Muscle layer of duodenum (tissue), 2 donors: ENCODE measurements at regions not wholly inside any gene's neighbourhood (a gene's known extent, or its start where the extent isn't known, plus 50 kb on each side); places are given as distances from the start of the nearest gene placed in this dataset.

Experiments
- H3K27ac ChIP-seq: one replicate; pipeline ENCODE4 v1.7.0; 2013; ENCODE audit warnings: mild to moderate bottlenecking, low read length
- H3K27me3 ChIP-seq: one replicate; pipeline ENCODE4 v1.7.0; 2013; ENCODE audit warnings: low read depth, mild to moderate bottlenecking, control low read depth, low read length
- H3K36me3 ChIP-seq, 2 donors: one replicate each; pipeline ENCODE4 v1.7.0; 2013; ENCODE audit warnings: low read length in 2 of 2, control low read depth in 1 of 2, mild to moderate bottlenecking in 1 of 2; ENCODE audit not compliant: insufficient read depth in 2 of 2, control insufficient read depth in 1 of 2
- H3K4me1 ChIP-seq, 2 donors: one replicate each; pipeline ENCODE4 v1.7.0; 2013; ENCODE audit warnings: low read length in 2 of 2, mild to moderate bottlenecking in 2 of 2, control low read depth in 1 of 2, moderate library complexity in 1 of 2; ENCODE audit not compliant: insufficient read depth in 2 of 2, control insufficient read depth in 1 of 2
- H3K4me3 ChIP-seq, 2 donors: one replicate each; pipeline ENCODE4 v1.7.0; 2013; ENCODE audit warnings: low read length in 2 of 2, low read depth in 1 of 2, mild to moderate bottlenecking in 1 of 2
- H3K9me3 ChIP-seq, 2 donors: one replicate each; pipeline ENCODE4 v1.7.0; 2013; ENCODE audit warnings: low read length in 2 of 2, control low read depth in 1 of 2, mild to moderate bottlenecking in 1 of 2; ENCODE audit not compliant: control insufficient read depth in 1 of 2
- donor health status: healthy.

DNA sequence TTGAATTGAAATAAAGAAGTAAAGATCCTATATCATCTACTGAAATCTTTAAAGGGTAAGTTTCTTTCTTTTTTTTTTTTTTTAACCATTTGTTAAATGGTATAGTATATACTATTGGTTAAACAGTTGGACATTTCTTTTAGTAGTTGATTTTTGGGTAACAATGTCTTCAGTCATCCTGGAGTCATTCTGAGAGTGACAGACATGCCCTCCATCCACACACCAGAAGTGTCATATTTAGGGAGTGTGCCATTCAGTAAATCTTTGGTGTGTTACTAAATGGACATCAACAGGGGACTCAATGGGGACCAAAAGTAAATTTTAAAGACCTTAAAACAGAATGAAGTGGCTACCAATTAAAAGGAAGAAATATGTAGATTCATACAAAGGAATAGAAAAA is 50.8 kb upstream of the SLC39A10 start:
- Histone ChIP-seq H3K27me3 (no peaks in the 10 kb centered on the region), H3K36me3 (no peaks in the 10 kb centered on the region), H3K4me3 (no peak overlapping the region), H3K9me3 (no peaks in the 10 kb centered on the region), H3K27ac (no peak overlapping the region), H3K4me1 (no peaks in the 10 kb centered on the region)

DNA sequence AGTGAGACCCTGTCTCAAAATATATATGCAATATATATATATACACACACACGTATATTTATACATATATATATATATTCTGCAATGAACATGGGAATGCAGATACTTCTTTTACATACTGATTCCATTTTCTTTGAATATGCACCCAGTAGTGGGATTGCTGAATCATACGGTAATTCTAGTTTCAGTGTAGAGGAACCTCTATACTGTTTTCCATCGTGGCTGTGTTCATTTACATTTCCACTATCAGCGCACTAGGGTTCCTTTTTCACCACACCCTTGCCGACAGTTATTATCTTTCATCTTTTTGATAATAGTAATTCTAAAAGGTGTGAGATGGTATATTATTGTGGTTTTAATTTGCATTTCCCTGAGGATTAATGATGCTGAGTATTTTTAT is 52.3 kb upstream of the SLC39A10 start:
- no peaks in the 10 kb centered on the region for H3K4me1 ChIP-seq
- H3K27me3 ChIP-seq, result no peaks in the 10 kb centered on the region
- no peaks in the 10 kb centered on the region for H3K36me3 ChIP-seq
- H3K4me3 ChIP-seq, result no peak overlapping the region
- H3K9me3 ChIP-seq, result no peaks in the 10 kb centered on the region
- no peak overlapping the region for H3K27ac ChIP-seq

DNA sequence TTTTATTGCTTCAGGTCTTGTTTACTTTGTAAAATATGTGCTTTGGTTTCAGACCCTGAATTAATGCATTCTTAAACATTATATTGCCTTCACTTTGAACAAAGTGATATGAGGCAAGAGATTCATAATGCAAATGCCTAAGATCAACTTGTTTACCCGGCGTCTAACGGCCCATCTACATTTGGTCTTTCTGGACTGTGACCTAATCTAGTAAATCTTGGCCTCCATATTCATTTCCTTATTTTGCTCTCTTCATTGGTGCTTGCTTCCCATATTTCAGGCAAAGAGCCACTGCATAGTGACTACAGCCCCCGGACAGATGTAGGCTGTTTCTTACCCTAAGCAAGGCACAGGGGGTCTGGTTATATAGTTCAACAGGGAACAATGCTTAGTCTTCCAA is 53.0 kb upstream of the SLC39A10 start:
- Histone ChIP-seq H3K4me1 (no peaks in the 10 kb centered on the region), H3K36me3 (no peaks in the 10 kb centered on the region), H3K27ac (no peak overlapping the region), H3K4me3 (no peak overlapping the region), H3K9me3 (no peaks in the 10 kb centered on the region), H3K27me3 (no peaks in the 10 kb centered on the region)

DNA sequence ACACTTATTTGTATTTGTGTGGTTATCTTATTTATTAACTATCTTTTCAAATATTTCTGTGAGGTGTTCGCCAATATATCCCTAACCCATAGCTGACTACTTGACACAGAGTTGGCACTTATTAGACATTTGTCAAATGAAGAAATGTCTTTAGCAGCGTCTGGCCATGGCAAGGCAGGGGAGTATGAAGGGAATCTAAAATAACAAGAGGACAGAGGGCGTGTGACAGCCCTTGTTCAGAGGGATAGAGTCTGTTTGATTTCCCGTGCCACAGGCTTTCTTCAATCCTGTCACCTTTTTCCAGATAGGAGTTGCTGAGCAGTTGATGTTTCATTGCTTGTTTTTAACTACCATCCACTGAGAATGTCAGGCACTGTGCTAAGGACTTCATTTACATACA is 53.6 kb upstream of the SLC39A10 start:
- H3K27ac ChIP-seq, result no peak overlapping the region
- no peaks in the 10 kb centered on the region for H3K36me3 ChIP-seq
- H3K4me1 ChIP-seq, result no peaks in the 10 kb centered on the region
- no peak overlapping the region for H3K4me3 ChIP-seq
- no peaks in the 10 kb centered on the region for H3K9me3 ChIP-seq
- no peaks in the 10 kb centered on the region for H3K27me3 ChIP-seq

DNA sequence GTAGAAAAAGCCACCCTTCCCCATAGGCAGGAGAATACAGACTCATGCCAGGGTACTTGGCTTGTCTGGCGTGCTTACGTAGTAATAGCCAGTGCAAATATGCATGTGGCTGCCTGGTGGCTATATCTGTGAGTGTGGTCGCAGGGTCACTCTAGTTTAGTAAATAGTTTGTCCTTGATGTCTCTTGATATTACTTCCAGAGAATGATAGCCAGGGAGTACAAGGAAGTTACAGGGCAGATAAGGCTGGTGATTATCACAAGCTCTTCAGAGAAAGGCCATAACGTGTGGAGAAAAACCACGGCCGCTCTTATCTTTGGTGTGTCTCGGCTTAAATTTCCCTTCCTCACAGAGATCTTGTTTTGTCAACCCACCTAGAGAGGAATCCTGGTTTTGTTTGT is 54.3 kb upstream of the SLC39A10 start:
- H3K36me3 ChIP-seq, result no peaks in the 10 kb centered on the region
- no peaks in the 10 kb centered on the region for H3K4me1 ChIP-seq
- H3K27me3 ChIP-seq, result no peaks in the 10 kb centered on the region
- H3K9me3 ChIP-seq, result no peaks in the 10 kb centered on the region
- H3K27ac ChIP-seq, result no peak overlapping the region
- no peak overlapping the region for H3K4me3 ChIP-seq

DNA sequence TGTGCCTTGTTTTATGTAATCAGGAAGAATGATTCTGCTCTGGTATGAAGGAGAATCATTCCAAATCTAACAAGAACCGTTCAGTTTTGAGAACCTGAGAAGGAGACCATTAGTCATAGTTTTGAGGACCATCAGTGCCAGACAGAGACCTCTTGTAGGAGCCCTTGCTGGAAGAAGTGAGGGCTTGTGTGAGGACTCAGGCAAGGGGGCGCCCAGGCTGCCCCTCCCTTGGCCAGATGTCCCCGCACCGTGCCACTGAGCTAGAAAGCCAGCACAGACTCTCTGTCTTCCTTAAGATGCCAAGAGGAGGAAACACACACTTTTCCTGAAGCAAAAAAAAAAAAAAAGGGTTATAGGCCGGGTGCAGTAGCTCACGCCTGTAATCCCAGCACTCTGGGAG is 55.7 kb upstream of the SLC39A10 start:
- no peak overlapping the region for H3K4me3 ChIP-seq
- no peaks in the 10 kb centered on the region for H3K9me3 ChIP-seq
- no peaks in the 10 kb centered on the region for H3K4me1 ChIP-seq
- H3K36me3 ChIP-seq, result no peaks in the 10 kb centered on the region
- no peak overlapping the region for H3K27ac ChIP-seq
- H3K27me3 ChIP-seq, result no peaks in the 10 kb centered on the region

DNA sequence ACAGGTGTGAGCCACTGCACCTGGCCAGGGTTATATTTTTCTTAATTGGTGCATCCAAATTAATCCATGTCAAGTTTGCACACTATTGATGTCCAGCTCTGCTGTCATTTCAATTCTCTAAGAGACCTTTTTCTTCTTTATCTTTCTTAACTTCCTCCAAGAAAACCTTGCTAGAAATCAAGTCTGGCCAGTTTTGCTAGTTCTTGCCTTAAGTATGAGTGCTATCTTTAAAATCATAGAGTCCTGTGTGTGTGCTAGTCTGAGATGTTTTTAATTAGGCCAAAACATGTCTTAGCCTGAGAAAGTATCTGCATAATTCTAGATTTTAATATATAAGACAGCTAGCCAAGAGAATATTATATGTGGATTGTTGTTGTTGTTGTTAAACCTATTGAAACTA is 56.2 kb upstream of the SLC39A10 start:
- Histone ChIP-seq H3K4me1 (no peaks in the 10 kb centered on the region), H3K4me3 (no peak overlapping the region), H3K36me3 (no peaks in the 10 kb centered on the region), H3K9me3 (no peaks in the 10 kb centered on the region), H3K27ac (no peak overlapping the region), H3K27me3 (no peaks in the 10 kb centered on the region)

DNA sequence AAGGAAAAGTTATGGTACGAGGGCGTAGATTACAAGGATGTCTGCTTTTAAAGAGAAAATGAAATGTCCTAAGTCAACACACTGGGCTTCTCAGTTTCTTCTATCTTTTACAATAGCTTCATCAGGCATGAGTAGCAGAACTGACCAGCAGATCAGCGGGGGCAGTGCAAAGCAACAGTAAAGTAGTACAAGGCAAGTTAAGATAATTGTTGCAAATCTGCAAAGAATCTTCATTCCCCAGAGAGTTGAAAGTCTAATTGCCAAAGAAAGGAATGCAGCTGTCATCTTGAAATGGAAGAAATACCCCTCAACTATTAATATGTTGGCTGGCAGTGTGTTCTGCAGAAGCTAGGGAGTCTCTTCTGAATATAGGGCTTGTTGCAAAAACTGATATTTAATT is 60.2 kb upstream of the SLC39A10 start:
- Histone ChIP-seq H3K27ac (no peak overlapping the region), H3K4me1 (no peaks in the 10 kb centered on the region), H3K27me3 (no peaks in the 10 kb centered on the region), H3K4me3 (no peak overlapping the region), H3K9me3 (no peaks in the 10 kb centered on the region), H3K36me3 (no peaks in the 10 kb centered on the region)

DNA sequence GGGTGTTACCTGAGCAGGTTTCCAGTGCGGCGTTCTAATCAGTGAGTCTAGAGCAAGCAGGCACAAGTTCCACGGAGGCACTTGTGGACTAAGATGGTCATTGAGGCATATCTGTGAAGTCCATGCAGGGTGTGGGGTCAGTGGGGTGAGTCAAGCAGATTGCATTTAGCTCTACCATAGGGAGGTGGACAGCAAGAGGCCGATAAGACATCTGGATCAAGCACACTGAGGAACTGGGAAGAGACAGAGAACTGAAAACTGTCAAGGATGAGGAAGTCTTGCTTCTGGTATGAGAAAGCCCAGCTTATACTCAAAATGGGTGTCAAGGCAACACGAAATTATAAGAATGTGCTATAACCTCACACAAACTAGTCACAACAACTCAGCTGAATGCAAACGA is 61.2 kb upstream of the SLC39A10 start:
- Histone ChIP-seq H3K4me1 (no peaks in the 10 kb centered on the region), H3K36me3 (no peaks in the 10 kb centered on the region), H3K4me3 (no peak overlapping the region), H3K27ac (no peak overlapping the region), H3K9me3 (no peaks in the 10 kb centered on the region), H3K27me3 (no peaks in the 10 kb centered on the region)

DNA sequence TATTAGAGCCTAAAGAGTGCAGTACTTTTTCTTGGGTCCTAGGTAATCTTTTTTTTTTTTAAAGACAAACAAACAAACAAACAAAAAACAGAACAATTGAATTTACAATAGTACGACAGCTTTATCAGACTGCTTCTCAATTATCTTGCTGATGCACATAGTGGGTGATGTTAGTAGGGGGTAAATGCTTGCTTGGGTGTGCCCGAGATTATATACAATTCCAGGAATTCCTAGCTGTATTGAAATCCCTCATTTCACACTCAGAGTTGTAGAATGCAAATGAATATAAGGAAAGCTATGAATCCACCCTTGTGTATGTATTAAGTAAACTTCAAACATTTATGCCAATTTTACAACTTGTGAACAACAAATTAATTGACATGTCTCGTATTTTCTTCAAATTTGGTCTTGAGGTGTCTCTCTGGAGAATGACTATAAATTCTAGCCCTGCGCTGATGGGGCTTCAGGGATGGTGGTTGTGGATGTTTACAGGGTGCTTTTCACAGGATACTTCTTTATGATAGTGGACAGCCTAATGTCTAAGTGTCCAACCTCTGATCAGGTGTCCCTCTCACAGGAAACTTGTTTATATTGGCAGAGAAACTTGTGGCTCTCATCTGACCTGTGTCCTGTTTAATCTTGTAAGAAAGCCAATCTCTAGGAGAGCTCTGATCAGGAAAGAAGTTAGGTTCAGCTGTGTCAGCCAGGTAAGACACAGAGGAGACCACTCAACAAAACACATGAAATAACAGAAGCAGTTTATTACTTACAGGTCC is 61.9 kb upstream of the SLC39A10 start:
- no peak overlapping the region for H3K4me3 ChIP-seq
- H3K27ac ChIP-seq, result no peak overlapping the region
- H3K27me3 ChIP-seq, result no peaks in the 10 kb centered on the region
- no peaks in the 10 kb centered on the region for H3K36me3 ChIP-seq
- H3K4me1 ChIP-seq, result no peaks in the 10 kb centered on the region
- no peaks in the 10 kb centered on the region for H3K9me3 ChIP-seq

DNA sequence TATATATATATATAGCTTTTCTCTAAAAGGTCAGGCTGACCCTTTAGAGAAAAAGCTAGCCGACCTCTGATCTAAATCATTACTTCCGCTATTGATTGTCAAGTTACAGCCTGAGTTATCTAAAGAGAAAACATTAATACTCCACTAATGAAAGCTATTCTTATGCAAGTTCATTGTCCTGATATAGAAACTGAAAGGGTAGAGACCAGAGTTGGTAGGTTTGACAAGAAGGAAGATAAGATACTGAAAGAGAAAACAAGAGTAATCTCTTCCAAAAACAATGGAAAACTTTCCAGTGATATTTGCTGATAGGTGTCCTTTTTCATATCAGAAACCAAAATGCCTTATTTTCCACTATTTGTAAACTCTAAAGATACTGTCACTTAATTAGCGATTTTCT is 62.8 kb upstream of the SLC39A10 start:
- H3K27ac ChIP-seq, result no peak overlapping the region
- H3K36me3 ChIP-seq, result no peaks in the 10 kb centered on the region
- no peak overlapping the region for H3K4me3 ChIP-seq
- no peaks in the 10 kb centered on the region for H3K4me1 ChIP-seq
- no peaks in the 10 kb centered on the region for H3K27me3 ChIP-seq
- H3K9me3 ChIP-seq, result no peaks in the 10 kb centered on the region

DNA sequence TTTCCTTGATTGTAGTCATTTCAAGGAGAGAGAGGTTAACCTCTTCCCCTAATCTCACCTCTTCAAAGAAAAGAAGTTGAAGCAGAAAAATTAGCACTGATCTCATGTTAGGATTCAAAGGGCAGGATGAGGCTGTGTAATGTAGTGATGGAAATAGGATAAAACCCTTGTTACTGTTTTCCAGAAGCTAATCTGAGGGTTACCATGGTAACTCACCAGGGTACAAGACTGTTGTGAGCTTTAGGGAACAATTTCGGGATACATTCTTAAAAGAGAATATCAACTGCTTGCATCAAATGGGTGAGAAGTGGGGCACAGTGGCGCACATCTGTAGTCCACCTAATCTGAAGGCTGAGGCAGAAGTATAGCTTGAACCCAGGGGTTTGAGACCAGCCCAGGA is 64.9 kb upstream of the SLC39A10 start:
- Histone ChIP-seq H3K9me3 (no peaks in the 10 kb centered on the region), H3K27ac (no peak overlapping the region), H3K36me3 (no peaks in the 10 kb centered on the region), H3K27me3 (no peaks in the 10 kb centered on the region), H3K4me1 (no peaks in the 10 kb centered on the region), H3K4me3 (no peak overlapping the region)
